SK-N-MC (cell line): ENCODE measurements at regions not wholly inside any gene's neighbourhood (a gene's known extent, or its start where the extent isn't known, plus 50 kb on each side); places are given as distances from the start of the nearest gene placed in this dataset.

Experiments
- EZH2 ChIP-seq: fragments of 200-600 bp; sonication (generic); IDR thresholded peaks from one replicate; pipeline ENCODE4 v1.6.1; 2017; ENCODE audit warnings: antibody characterized with exemption
- POLR2AphosphoS5 ChIP-seq: IDR thresholded peaks from 2 replicates; pipeline ENCODE4 v1.6.1; 2012; ENCODE audit warnings: mild to moderate bottlenecking, low read depth, low read length, borderline replicate concordance

DNA sequence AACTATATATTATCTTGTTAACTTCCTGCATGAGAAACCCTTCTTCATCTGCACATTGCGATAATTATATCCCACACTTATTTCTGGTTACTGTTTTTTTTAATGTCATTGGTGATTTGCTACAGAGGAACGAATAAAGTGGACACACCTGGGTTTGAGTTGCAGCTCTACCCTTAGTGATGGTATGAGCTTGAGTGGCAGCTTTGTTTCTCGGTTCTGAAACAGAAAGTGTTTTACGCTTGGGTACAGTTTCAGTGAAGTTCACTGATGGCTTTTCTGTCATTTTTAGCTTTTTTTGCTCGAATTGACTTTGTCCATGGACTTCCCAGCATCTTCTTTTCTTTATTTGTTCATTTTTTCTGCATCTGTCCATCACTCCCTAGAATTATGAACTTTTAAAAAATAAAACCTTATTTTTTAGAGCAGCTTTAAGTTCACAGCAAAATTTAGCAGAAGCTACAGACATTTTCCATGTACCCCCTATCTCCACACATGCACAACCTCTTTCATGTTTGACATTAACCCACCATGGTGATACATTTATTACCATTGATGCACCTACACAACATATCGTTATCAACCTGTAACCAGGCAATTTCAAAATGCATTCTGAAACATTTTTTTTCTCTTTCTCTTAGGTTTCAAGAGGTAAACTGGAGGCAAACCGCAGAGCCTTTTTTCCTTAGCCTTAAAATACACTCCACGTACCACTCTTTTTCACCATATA lies 1041.6 kb upstream of the PRKX start:
- TF ChIP-seq EZH2 (no peak), POLR2AphosphoS5 (no peak)
